Limb (tissue), 2 donors: ENCODE measurements at regions not wholly inside any gene's neighbourhood (a gene's known extent, or its start where the extent isn't known, plus 50 kb on each side); places are given as distances from the start of the nearest gene placed in this dataset.
"Not testable (repeated sequence)": the region's sequence is repeated elsewhere in the genome, so short reads cannot be mapped to it uniquely, and the experiment has no call there.

Experiments used
- DNase-seq, 2 donors: peaks; one replicate each; pipeline ENCODE4 v3.0.0-alpha.2; 2016; ENCODE audit errors: extremely low spot score in 2 of 2

DNA sequence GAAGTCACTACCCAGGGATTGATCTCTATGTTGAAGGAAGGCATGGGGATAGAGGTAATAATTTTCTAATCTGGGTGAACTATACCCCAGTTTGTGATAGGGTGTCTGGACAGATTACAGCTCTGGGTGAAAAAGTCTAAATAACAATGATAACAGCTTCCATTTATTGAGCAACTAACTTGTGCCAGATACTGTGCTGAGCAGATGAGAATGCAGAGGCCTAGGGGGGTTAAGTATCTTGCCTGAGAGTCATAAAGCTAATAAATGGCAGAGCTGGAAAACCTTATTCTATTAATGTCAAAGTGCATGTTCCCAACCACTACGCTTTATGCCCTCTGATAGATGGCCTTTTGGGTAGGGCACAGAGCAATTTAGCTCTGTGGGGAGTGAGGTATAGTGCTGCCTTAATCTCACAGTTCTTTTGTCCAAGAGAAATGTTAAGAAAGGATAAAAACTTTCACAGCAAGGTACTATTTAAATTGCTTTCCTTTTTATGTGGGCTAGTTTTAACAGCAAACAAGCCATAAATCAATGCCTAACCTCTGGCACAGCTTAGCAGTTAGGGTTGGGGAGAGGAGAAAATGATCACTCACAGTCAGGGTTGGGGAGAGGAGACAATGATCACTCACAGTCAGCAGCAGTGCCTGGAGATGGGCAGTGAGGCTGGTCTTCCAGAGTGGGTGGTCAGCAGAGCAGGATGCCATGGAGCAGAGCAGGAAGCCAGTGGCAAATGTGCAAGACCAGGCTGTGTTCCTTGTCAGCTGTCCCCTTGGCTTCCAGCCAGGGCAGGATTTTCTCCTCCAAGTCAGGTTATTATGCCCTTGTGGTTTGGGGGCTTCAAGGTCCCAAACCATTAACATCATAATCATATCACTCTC is 187.0 kb downstream of the CARTPT start:
- DNase-seq = peak in 1 of 2 donors; percentile 36

GRCh38 chr5:71907001-71907588 is 188.0 kb downstream of the CARTPT start:
- DNase-seq = no peak

DNA sequence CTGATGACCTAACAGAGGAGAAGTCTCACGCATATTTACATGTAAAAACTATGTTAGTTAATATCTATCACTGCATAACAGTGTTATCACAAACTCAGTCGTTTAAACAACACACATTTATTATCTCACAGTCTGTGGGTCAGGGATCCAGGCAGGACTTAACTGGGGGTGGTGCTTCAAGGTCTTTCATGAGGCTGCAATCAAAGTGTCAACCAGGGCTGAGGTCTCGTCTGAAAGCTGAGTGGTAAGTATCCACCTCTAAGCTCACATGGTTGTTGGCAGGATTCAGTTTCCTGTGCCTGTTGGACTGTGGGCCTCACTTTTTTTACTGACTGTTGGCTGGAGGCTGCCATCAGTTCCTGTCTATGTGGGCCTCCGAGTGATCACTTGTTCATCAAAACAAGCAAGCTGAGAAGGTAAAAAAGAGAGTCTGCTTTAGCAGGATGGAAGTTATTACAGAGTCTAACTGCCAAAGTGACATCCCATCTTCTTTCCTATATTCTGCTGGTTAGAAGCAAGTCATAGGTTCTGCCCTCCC is 188.6 kb downstream of the CARTPT start:
- no peak for DNase-seq

- no peak for DNase-seq
Observed at GRCh38 chr5:71910741-71911140, 191.7 kb downstream of the CARTPT start.

DNA sequence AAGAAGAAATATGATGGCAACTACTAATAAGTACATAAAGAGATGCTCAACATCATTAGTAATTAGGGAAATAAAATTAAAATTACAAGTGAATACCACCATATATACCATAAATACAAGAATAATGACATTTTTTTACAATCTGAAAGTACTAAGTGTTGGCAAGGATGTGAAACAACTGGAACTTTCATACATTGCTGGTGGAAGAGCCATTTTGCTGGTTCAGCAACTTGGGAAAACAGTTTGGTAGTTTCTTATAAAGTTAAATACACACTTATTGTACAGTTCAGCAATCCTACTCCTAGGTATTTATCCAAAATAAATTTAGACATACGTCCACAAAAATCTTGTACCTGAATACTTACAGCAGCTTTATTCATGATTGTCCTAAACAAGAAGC is 192.9 kb downstream of the CARTPT start:
- DNase-seq = no peak

DNA sequence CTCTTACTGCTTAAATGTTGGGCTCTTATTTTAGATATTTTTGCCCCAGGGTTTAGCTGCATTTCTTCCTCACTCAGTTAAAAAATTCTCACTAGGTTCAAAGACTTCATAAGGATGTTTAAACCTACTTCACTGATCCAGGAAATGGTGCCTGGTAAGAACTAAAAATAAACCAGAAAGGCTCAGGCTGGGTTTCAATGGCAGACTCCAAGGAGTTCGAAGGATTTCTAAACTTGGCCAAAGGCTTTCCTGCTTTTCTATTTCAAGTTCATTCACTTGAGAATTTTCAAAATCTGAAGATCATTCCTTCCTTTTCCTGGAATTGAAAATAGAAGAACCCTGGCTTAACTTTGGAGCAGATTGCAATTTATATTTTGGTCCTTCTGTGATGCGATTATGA is 193.0 kb upstream of the MAP1B start:
- no peak for DNase-seq

DNA sequence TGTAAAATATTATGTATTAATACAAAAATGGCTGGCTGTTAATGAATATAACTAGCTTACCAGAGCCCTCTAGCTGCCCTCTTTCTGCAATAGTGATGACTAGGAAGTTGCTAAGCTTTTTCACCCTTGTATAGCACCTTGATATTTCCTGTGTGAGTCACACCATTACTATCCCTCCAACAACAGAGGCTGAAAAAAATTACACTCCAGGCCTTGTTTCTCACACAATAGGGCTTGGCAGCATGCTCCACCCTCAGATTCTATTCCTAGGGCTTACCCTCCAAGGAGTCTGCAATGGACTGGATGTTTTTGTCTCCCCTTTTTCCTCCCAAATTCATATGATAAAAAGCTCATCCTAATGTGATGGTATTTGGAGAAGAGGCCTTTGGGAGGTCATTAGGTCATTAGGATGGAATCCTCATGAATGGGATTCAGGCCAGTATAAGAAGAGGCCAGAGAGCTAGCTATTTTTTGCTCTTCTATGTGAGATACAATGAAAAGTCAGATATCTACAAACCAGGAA is 184.6 kb upstream of the MAP1B start:
- no peak for DNase-seq

- no peak for DNase-seq
Observed at GRCh38 chr5:71923755-71924154, 183.5 kb upstream of the MAP1B start.

DNA sequence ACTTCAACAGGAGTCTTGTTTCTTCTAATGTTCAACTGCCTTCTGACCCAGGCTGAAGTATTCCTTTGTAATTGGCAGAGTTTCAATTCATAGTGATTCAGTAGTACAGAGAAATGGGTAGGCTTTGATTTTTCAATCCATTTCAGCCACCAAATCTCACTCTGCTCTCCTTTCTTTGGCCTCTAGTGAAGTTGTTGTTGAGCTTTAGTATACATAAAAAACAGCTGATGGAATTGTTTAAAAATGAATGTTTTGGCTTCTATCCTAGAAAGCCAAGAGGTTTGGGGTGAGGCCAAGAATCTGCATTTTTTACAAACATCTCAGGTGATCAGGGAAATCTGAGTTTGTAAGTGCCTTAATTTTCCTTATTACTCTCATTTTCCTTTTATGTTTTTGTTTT is 182.9 kb upstream of the MAP1B start:
- DNase-seq = no peak

DNA sequence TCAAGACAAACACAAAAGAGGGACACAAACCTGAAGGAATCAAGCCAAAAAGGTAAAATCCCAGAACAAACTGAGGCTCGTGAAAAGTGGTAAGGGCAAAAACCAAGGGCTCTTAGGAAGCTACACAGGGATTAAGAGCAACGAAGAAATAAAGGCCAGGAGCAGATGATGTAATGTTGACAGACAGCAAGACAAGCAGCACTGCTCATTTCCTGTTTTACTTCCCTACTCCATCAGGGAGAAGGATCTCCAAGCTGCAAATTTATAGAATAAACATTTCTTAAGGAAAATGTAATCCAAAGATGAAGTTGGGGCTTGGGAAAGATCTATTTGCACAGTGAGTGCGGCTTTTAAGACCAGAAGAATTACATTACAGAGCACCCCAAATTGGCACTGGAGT is 182.3 kb upstream of the MAP1B start:
- DNase-seq = no peak

DNA sequence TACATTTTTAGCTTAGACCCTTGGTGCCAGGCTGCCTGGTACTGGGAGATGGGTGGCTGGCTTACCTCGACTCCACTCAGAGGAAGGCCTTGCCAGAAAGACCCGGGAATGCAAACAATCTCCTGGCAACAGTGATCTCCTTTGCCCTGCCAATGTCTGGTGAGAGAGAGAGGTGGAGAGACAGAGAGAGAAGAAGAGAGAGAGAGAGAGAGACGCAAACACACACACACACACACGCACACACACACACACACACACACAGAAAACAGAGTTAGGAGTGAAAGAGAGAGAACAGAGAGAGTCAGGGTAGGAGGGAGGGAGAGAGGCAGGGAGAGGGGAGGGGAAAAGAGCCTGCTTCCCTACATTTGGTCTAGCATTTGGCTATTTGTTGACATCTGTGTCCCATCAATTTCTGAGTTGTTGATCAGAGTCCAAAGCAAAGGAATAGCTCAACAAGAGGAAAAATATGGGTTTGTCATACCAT is 181.6 kb upstream of the MAP1B start:
- no peak for DNase-seq

GRCh38 chr5:71929003-71929402 is 178.3 kb upstream of the MAP1B start:
- DNase-seq = no peak

DNA sequence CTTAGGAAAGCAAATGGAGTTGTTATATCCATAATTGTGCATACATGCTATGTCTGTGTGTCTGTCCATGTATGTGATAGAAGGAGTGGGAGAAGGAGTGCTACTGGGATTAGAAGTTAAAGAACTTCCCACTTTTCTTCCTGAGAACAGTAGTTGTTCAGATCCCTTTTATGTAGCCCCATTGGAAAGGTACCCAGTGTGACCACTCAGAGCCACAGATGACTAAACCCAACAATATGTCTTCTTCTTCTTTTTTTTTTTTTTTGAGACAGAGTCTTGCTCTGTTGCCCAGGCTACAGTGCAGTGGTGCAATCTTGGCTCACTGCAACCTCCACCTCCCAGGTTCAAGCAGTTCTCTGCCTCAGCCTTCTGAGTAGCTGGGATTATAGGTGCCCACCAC is 176.7 kb upstream of the MAP1B start:
- not testable (repeated sequence) for DNase-seq

DNA sequence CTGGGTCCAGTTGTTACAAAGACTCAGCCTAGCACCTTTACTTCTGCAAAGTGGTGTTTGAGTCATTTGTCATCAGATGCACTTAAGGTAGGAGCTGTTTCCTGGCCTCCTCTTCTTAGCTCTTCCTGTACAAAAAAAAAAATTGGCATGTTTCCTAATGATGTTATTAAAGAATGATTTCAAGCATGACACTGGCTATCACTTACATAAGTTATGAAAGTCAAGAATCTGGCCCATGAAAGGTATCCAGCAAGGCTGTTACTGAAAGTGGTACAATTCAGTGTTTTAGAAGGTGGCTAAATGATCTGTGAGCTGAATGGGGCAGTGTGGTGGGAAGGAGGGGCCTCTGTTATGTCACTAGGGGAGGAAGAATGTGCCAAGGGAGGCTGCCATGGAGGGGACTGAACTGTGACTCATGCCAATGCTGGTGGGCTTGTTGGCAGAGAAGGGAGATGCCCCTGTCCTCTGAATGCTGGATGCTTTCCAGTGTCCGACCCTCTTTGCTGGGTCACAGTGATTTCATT is 175.1 kb upstream of the MAP1B start:
- no peak for DNase-seq

DNA sequence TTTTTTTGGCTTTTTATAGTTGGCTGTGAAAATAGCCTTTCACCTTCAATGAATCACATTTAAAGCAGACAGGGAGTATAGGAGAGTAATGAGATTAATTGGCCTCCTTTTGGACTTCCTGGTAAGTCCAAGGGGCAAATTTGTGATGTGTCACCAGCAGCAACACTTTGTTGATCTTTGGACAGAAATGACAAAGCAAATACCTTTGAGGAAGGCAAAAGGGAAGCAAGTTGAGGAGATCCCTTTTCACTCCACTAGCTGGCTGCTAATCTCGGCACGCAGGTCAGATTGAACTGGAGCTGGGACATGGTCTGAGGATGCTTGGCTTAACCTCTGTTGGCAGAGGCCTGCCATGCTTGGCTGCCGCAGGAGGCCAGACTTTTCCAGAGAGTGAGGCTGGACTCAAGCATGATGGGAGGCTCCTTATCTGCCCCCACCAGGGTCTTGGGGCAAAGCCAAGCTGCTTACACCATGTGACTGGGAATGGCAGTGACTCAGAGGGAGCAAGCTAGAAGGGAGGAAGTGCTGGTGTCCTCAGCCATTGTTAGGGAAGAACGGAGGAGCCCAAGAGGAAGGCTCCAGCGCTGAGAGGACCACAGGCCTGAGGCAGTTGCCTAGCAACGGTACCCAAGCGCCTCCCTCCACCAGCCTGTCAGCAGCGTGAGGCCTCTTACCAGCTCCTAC is 174.5 kb upstream of the MAP1B start:
- peak in 1 of 2 donors; percentile 43 for DNase-seq

DNA sequence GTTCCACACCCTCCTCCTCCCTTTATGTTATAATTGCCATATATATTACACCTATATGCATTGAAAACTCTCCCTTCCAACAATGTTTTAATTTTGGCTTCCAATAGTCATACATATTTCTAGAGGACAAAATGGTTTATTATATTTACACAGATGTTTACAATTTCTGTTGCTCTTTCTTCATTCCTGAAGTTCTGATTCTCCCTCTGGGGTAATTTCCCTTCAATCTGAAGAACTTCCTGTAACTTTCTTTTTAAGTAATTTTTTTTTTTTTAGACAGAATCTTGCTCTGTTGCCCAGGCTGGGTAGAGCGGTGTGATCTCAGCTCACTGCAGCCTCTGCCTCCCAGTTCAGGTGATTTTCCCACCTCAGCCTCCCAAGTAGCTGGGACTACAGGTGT is 173.0 kb upstream of the MAP1B start:
- DNase-seq = no peak

DNA sequence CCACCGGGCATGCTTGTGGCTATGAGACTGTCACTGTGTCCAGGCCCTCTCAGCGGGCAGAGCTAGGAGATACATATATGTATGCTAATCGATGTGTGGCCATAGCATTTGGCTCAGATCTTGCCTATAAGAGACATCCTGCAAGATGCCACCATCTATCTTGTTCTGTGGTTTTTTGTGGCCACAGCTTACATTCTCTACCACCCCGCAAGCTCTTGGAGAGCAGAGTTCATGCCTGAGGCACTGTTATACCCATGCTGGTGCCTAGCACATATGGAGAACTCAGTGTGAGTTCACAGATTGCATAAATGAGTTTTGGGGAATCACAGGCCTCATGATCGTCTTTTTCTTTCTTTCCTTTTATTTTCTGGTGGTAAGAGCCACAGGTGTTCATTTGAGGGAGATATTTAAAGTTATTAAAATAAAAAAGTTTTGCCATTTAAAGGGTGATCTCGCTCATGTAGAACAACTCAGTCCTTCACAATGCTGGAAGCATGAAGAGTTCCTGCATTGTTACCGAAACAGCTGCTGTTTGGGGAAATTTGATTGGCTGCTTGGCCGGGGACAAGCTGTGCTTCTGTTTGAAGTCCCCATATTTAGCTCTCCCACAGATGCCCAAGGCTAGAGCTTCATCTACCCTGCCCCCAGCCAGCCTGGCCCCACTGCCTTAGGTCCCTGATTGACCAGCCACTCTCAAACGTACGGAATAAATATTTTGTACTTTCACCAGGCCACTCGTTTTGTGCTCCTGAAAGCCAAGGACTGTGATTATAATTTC is 169.2 kb upstream of the MAP1B start:
- DNase-seq = no peak

DNA sequence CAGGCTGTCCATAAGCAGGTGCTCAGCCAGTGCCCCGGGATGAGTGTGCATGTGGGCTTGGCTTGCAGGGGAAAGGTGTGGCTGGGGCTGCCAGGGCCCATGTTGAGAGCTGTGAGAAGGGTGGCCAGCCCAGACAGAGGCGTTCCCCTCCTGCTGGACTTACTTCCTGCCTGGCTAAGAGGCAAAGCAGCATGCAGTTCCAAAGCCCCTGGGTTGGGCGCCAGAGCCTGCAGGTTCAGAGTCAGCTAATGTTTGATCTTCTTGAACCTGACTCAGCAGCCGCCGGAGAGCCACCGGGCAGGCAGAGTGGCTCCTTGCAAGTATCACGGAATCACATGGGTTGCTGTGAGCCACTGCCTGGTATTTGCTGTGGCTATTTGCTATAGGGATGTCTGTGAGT is 168.4 kb upstream of the MAP1B start:
- peak in 1 of 2 donors; percentile 35 for DNase-seq

DNA sequence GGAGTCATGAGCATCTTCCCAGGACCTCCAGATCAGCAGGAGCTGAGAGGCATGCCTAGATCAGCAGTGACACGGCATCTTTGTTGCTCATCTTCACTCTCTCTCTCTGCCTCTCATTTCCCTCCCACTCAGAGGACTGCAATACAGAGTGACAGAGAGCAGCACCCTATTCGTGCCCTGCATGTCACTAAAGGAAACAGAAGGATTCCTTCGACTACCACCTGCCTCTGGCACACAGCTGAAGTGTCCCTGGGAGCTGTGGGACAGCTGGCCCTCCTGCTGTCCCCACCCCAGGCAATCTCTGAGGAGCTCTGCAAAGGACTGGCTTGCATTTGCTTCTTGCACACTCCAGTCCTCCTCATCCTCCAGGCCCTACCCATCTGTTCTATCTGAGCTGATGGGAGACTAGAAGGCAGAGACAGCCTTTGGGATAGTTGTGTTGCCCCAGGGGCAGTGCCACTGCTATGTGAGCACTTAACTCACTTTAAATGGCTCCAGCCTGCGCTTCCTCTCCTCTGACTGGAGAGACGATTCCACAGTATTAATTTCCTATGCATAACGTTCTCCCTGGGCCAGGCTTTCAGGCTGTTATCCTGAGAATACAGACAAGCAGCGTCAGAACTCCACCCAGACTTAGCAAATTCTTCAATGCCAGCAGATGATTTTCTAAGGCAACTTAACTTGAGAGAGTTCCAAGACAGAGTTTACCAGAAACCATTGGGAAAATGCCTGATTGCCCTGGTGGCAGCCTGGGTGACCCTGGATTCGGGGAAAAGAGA is 167.6 kb upstream of the MAP1B start:
- DNase-seq = peak in 1 of 2 donors; percentile 36

- no peak for DNase-seq
Observed at GRCh38 chr5:71943874-71944273, 163.4 kb upstream of the MAP1B start.
